SU-DHL-6 (cell line): ENCODE measurements at regions not wholly inside any gene's neighbourhood (a gene's known extent, or its start where the extent isn't known, plus 50 kb on each side); places are given as distances from the start of the nearest gene placed in this dataset.

ENCODE experiments used
- H2AFZ ChIP-seq: fragments of 200-600 bp; sonication (generic); 2 replicates; pipeline ENCODE4 v1.6.1; 2014; ENCODE audit warnings: low read depth, mild to moderate bottlenecking, moderate library complexity, mixed read lengths, antibody characterized with exemption, low read length; ENCODE audit not compliant: severe bottlenecking
- H3F3A ChIP-seq: fragments of 200-600 bp; shearing (Covaris generic); 2 replicates; pipeline ENCODE4 v1.6.0; 2016; ENCODE audit warnings: antibody characterized with exemption, mild to moderate bottlenecking; ENCODE audit not compliant: insufficient read depth
- H3K27ac ChIP-seq: fragments of 200-600 bp; sonication (generic); 2 replicates; pipeline ENCODE4 v1.5.1; 2016; ENCODE audit warnings: low read depth, mild to moderate bottlenecking, low read length, moderate library complexity, mixed read lengths
- H3K27me3 ChIP-seq: fragments of 200-600 bp; sonication (generic), shearing (Covaris generic); 2 replicates; pipeline ENCODE4 v1.6.0; 2014; ENCODE audit warnings: mild to moderate bottlenecking, low read length
- H3K36me3 ChIP-seq: fragments of 200-600 bp; sonication (generic); 2 replicates; pipeline ENCODE4 v1.6.1; 2014; ENCODE audit warnings: mild to moderate bottlenecking, low read length, mixed read lengths
- H3K4me2 ChIP-seq: fragments of 300-600, 200-600 bp; shearing (Covaris generic), sonication (generic); 2 replicates; pipeline ENCODE4 v1.6.0; 2014; ENCODE audit warnings: low read length, low read depth, mild to moderate bottlenecking; ENCODE audit not compliant: poor library complexity, severe bottlenecking
- H3K4me3 ChIP-seq: fragments of 200-600 bp; sonication (generic); 2 replicates; pipeline ENCODE4 v1.5.1; 2014; ENCODE audit warnings: antibody characterized with exemption, low read length, mild to moderate bottlenecking, mixed read lengths; ENCODE audit not compliant: insufficient read depth, poor library complexity, severe bottlenecking
- H3K79me2 ChIP-seq: fragments of 200-600 bp; sonication (generic); 2 replicates; pipeline ENCODE4 v1.6.1; 2014; ENCODE audit warnings: mild to moderate bottlenecking, low read length, moderate library complexity; ENCODE audit not compliant: insufficient read depth
- H3K9ac ChIP-seq: fragments of 200-600 bp; sonication (generic); 2 replicates; pipeline ENCODE4 v1.7.0; 2014; ENCODE audit warnings: mild to moderate bottlenecking, low read length
- H3K9me2 ChIP-seq: fragments of 200-600 bp; sonication (generic); replicated peaks from 2 replicates; pipeline ENCODE4 v1.6.1; 2014; ENCODE audit warnings: low read length; ENCODE audit not compliant: insufficient read depth
- H3K9me3 ChIP-seq: fragments of 200-600 bp; sonication (generic); 2 replicates; pipeline ENCODE4 v1.6.1; 2014; ENCODE audit warnings: low read length, mixed read lengths; ENCODE audit not compliant: insufficient read depth
- H4K20me1 ChIP-seq: fragments of 200-600 bp; sonication (generic); 2 replicates; pipeline ENCODE4 v1.6.1; 2014; ENCODE audit warnings: low read depth, mild to moderate bottlenecking, antibody characterized with exemption, low read length, moderate library complexity, mixed read lengths
- EZH2phosphoT487 ChIP-seq: fragments of 200-600 bp; sonication (generic), shearing (Covaris generic); conservative IDR thresholded peaks from 2 replicates; pipeline ENCODE4 v1.6.1; 2018; ENCODE audit warnings: mild to moderate bottlenecking, antibody characterized with exemption, low read length, moderate library complexity, mixed read lengths
- TF ChIP-seq, protein P1 (sequence below): fragments of 200-600 bp; sonication (generic); IDR thresholded peaks from one replicate; pipeline ENCODE4 v1.5.1; 2017; ENCODE audit warnings: antibody characterized with exemption, mild to moderate bottlenecking, low read length, moderate library complexity; ENCODE audit not compliant: insufficient read depth, poor library complexity, severe bottlenecking

DNA sequence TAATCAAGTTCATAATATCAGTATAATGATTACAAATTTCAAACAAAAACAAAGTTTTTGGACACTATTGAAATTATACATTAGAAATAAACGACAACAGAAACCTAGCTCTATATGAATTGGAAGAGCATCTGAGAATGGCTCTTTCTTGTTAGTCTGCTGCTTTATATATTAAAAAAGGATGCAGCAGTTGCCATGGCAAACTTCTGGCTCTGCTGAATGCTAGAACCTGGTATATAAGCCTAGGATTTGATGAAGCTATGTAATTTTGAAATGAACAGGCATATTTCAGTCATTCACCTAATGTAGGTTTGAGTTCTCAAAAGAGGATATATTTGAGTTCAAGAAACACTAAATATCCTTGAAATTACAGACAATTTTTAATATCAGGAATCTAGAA is 252.7 kb upstream of the KCNMB2 start:
- TF ChIP-seq EZH2phosphoT487, result no peak
- TF ChIP-seq, protein P1, sequence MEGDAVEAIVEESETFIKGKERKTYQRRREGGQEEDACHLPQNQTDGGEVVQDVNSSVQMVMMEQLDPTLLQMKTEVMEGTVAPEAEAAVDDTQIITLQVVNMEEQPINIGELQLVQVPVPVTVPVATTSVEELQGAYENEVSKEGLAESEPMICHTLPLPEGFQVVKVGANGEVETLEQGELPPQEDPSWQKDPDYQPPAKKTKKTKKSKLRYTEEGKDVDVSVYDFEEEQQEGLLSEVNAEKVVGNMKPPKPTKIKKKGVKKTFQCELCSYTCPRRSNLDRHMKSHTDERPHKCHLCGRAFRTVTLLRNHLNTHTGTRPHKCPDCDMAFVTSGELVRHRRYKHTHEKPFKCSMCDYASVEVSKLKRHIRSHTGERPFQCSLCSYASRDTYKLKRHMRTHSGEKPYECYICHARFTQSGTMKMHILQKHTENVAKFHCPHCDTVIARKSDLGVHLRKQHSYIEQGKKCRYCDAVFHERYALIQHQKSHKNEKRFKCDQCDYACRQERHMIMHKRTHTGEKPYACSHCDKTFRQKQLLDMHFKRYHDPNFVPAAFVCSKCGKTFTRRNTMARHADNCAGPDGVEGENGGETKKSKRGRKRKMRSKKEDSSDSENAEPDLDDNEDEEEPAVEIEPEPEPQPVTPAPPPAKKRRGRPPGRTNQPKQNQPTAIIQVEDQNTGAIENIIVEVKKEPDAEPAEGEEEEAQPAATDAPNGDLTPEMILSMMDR, result no peak
- H3K27me3 ChIP-seq, result no peaks in the 10 kb centered on the region

DNA sequence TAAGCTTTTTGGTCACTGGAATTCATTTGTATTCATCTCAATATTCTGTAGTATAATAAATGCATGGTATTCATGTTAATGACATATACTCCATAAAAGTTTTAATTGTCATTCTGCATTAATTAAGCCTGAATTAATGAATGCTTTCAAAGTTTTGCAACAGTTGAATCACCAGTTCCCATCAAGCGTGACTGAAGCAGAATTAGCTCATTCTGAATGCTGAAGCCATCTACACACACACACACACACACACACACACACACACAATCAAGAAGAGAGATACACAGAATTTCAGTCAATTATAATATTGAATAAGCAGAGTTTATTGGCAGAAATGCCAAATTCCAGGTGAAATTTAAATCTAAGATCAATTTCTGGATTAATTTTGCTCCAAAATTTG is 252.1 kb upstream of the KCNMB2 start:
- Histone ChIP-seq H3K4me2 (no peak overlapping the region), H3K9me2 (no peaks in the 10 kb centered on the region), H4K20me1 (no peaks in the 10 kb centered on the region), H3K27ac (no peak overlapping the region), H3K9me3 (no peaks in the 10 kb centered on the region), H3K27me3 (no peaks in the 10 kb centered on the region), H3K36me3 (no peaks in the 10 kb centered on the region), H3K4me3 (no peak overlapping the region), H2AFZ (no peak overlapping the region), H3K79me2 (no peaks in the 10 kb centered on the region), H3F3A (no peaks in the 10 kb centered on the region), H3K9ac (no peak overlapping the region)
- TF ChIP-seq, protein P1, result no peak
- TF ChIP-seq EZH2phosphoT487, result no peak

More for the DNA sequence above, 252.7 kb upstream of the KCNMB2 start:
- Histone ChIP-seq H3K79me2 (no peaks in the 10 kb centered on the region), H3K4me2 (no peak overlapping the region), H3K4me3 (no peak overlapping the region), H3K36me3 (no peaks in the 10 kb centered on the region), H4K20me1 (no peaks in the 10 kb centered on the region), H3K9me3 (no peaks in the 10 kb centered on the region), H2AFZ (no peak overlapping the region), H3K9me2 (no peaks in the 10 kb centered on the region), H3K27ac (no peak overlapping the region), H3K9ac (no peak overlapping the region), H3F3A (no peaks in the 10 kb centered on the region)

DNA sequence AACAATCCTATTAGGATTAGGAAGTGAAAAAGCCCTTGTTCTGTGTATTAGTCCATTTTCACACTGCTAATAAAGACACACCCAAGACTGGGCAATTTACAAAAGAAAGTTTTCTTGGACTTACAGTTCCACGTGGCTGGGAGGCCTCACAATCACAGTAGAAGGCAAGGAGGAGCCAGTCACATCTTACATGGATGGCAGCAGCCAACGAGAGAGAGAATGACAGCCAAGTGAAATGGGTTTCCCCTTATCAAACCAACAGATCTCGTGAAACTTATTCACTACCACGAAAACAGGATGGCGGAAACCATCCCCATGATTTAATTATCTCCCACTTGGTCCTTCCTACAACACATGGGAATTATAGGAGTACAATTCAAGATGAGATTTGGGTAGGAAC is 248.2 kb upstream of the KCNMB2 start:
- H3K79me2 ChIP-seq, result no peaks in the 10 kb centered on the region
- no peak overlapping the region for H2AFZ ChIP-seq
- H3K9ac ChIP-seq, result no peak overlapping the region
- no peaks in the 10 kb centered on the region for H3K27me3 ChIP-seq
- H3K4me3 ChIP-seq, result no peak overlapping the region
- H3K9me2 ChIP-seq, result no peaks in the 10 kb centered on the region
- no peak overlapping the region for H3K4me2 ChIP-seq
- H3K36me3 ChIP-seq, result no peaks in the 10 kb centered on the region
- no peaks in the 10 kb centered on the region for H3K9me3 ChIP-seq
- no peaks in the 10 kb centered on the region for H4K20me1 ChIP-seq
- H3F3A ChIP-seq, result no peaks in the 10 kb centered on the region
- H3K27ac ChIP-seq, result no peak overlapping the region
- TF ChIP-seq, protein P1, result no peak
- TF ChIP-seq EZH2phosphoT487, result no peak
